Endodermal cell (in vitro differentiated cells): ENCODE measurements at regions not wholly inside any gene's neighbourhood (a gene's known extent, or its start where the extent isn't known, plus 50 kb on each side); places are given as distances from the start of the nearest gene placed in this dataset.

Source experiments
- DNase-seq: peaks from one replicate; pipeline ENCODE4 v3.0.0-alpha.2; 2017
- H3K27ac ChIP-seq: 2 replicates; pipeline ENCODE4 v1.5.1; 2013; ENCODE audit warnings: mild to moderate bottlenecking, low read depth, low read length, moderate library complexity
- H3K27me3 ChIP-seq: 2 replicates; pipeline ENCODE4 v1.6.1; 2013; ENCODE audit warnings: mild to moderate bottlenecking, low read length, moderate library complexity; ENCODE audit not compliant: insufficient read depth, control insufficient read depth, poor library complexity, severe bottlenecking
- H3K36me3 ChIP-seq: 2 replicates; pipeline ENCODE4 v1.7.0; 2013; ENCODE audit warnings: mild to moderate bottlenecking, low read length, moderate library complexity; ENCODE audit not compliant: control insufficient read depth, insufficient read depth
- H3K4me1 ChIP-seq: one replicate; pipeline ENCODE4 v1.7.0; 2013; ENCODE audit warnings: low read length; ENCODE audit not compliant: control insufficient read depth, insufficient read depth
- H3K4me3 ChIP-seq: 2 replicates; pipeline ENCODE4 v1.5.1; 2013; ENCODE audit warnings: mild to moderate bottlenecking, low read length, moderate library complexity
- H3K9ac ChIP-seq: 2 replicates; pipeline ENCODE4 v1.6.1; 2013; ENCODE audit warnings: mild to moderate bottlenecking, low read length, moderate library complexity; ENCODE audit not compliant: poor library complexity, severe bottlenecking; ENCODE audit errors: extremely low read depth
- H3K9me3 ChIP-seq: 2 replicates; pipeline ENCODE4 v1.6.1; 2013; ENCODE audit warnings: mild to moderate bottlenecking, low read length, moderate library complexity; ENCODE audit not compliant: control insufficient read depth
- H3K27ac Mint-ChIP-seq: 2 replicates; pipeline ENCODE4 v1.8.0; 2020; ENCODE audit warnings: mixed read lengths
- H3K27me3 Mint-ChIP-seq: 2 replicates; pipeline ENCODE4 v1.8.0; 2021; ENCODE audit warnings: mild to moderate bottlenecking, mixed read lengths; ENCODE audit not compliant: insufficient read depth
- H3K36me3 Mint-ChIP-seq: 2 replicates; pipeline ENCODE4 v1.8.0; 2020; ENCODE audit warnings: low read depth, mixed read lengths
- H3K4me1 Mint-ChIP-seq: 2 replicates; pipeline ENCODE4 v1.8.0; 2020; ENCODE audit warnings: mixed read lengths
- H3K4me3 Mint-ChIP-seq: 2 replicates; pipeline ENCODE4 v1.8.0; 2020; ENCODE audit warnings: mild to moderate bottlenecking, moderate library complexity, mixed read lengths
- H3K9me3 Mint-ChIP-seq: 2 replicates; pipeline ENCODE4 v1.8.0; 2020; ENCODE audit warnings: mild to moderate bottlenecking, mixed read lengths
- CTCF ChIP-seq: fragments of 200-600 bp; sonication (generic); conservative IDR thresholded peaks from 2 replicates; pipeline ENCODE4 v1.5.0; 2021; ENCODE audit warnings: antibody characterized with exemption, mild to moderate bottlenecking
- WGBS, 2 experiments: methylation state at CpG; one replicate each; pipeline versions ENCODE4 v1.1.5 to v1.1.7; 2013; ENCODE audit warnings: missing lambda C conversion rate in 2 of 2, mixed read lengths in 1 of 2; ENCODE audit not compliant: insufficient coverage in 1 of 2, insufficient read length in 1 of 2; 5-methylcytosine and 5-hydroxymethylcytosine counted together

- Mint-ChIP-seq H3K4me1 (peaks cover 6% of the 10 kb centered on the region), H3K27me3 (peaks cover 21% of the 10 kb centered on the region), H3K9me3 (no peaks in the 10 kb centered on the region), H3K4me3 (no peak overlapping the region), H3K36me3 (no peaks in the 10 kb centered on the region), H3K27ac (no peak overlapping the region)
- Histone ChIP-seq H3K27ac (no peak overlapping the region), H3K27me3 (peaks cover 5% of the 10 kb centered on the region), H3K4me1 (no peaks in the 10 kb centered on the region), H3K9ac (no peak overlapping the region), H3K36me3 (no peaks in the 10 kb centered on the region), H3K4me3 (no peak overlapping the region), H3K9me3 (peaks cover 7% of the 10 kb centered on the region)
- no peak for TF ChIP-seq CTCF
- DNase-seq, result no peak
- 88% methylated on average over 12 of the region's 12 CpGs for WGBS, 2 experiments
These were observed 206.4 kb downstream of the TBXT start for GRCh38 chr6:165961233-165961632.

- H3K4me1 ChIP-seq, result no peaks in the 10 kb centered on the region
- Mint-ChIP-seq H3K27ac (no peak overlapping the region), H3K4me3 (no peak overlapping the region), H3K36me3 (no peaks in the 10 kb centered on the region), H3K9me3 (no peaks in the 10 kb centered on the region), H3K4me1 (peaks cover 6% of the 10 kb centered on the region), H3K27me3 (peaks cover 18% of the 10 kb centered on the region)
- no peak for DNase-seq
- H3K36me3 ChIP-seq, result no peaks in the 10 kb centered on the region
- H3K4me3 ChIP-seq, result no peak overlapping the region
- no peak overlapping the region for H3K27ac ChIP-seq
- peaks cover 7% of the 10 kb centered on the region for H3K9me3 ChIP-seq
- H3K9ac ChIP-seq, result no peak overlapping the region
- TF ChIP-seq CTCF, result no peak
- 89 to 92% methylated on average over 7 to 12 of the region's 12 CpGs for WGBS, 2 experiments
- peaks cover 5% of the 10 kb centered on the region for H3K27me3 ChIP-seq
These were observed 207.0 kb downstream of the TBXT start for GRCh38 chr6:165960695-165961094.

- no peaks in the 10 kb centered on the region for H3K36me3 ChIP-seq
- no peak overlapping the region for H3K4me3 Mint-ChIP-seq
- peaks cover 17% of the 10 kb centered on the region for H3K27me3 Mint-ChIP-seq
- no peaks in the 10 kb centered on the region for H3K4me1 ChIP-seq
- no peak for DNase-seq
- no peak overlapping the region for H3K27ac Mint-ChIP-seq
- H3K9ac ChIP-seq, result no peak overlapping the region
- H3K9me3 ChIP-seq, result peaks cover 7% of the 10 kb centered on the region
- no peak for TF ChIP-seq CTCF
- no peaks in the 10 kb centered on the region for H3K9me3 Mint-ChIP-seq
- no peak overlapping the region for H3K27ac ChIP-seq
- 85 to 87% methylated on average over 3 to 5 of the region's 5 CpGs for WGBS, 2 experiments
- peaks cover 6% of the 10 kb centered on the region for H3K4me1 Mint-ChIP-seq
- peaks cover 2% of the 10 kb centered on the region for H3K27me3 ChIP-seq
- no peaks in the 10 kb centered on the region for H3K36me3 Mint-ChIP-seq
- H3K4me3 ChIP-seq, result no peak overlapping the region
These were observed 208.0 kb downstream of the TBXT start for GRCh38 chr6:165959627-165960026.
